ENCODE measurements at regions not wholly inside any gene's neighbourhood (a gene's known extent, or its start where the extent isn't known, plus 50 kb on each side); places are given as distances from the start of the nearest gene placed in this dataset.

DNA sequence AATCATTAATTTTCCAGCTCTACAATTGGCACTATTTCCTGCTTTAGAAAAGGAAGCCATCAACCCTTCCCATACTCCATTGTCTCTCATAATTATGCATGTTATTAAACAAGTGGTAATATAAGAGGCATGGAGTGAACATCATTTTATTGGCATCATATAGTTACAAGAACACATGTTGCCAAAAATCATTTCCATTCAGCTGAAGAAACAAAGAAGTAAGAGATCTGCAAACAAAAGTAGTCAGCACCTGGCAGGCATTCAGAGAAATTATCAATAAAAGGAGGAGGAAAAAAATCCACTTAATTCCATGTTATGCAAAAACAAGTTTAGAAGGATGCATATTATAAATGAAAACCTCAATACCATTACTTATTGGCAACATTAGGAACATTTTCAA is 1208.2 kb upstream of the C9orf72 start:
- TF ChIP-seq, protein P1, sequence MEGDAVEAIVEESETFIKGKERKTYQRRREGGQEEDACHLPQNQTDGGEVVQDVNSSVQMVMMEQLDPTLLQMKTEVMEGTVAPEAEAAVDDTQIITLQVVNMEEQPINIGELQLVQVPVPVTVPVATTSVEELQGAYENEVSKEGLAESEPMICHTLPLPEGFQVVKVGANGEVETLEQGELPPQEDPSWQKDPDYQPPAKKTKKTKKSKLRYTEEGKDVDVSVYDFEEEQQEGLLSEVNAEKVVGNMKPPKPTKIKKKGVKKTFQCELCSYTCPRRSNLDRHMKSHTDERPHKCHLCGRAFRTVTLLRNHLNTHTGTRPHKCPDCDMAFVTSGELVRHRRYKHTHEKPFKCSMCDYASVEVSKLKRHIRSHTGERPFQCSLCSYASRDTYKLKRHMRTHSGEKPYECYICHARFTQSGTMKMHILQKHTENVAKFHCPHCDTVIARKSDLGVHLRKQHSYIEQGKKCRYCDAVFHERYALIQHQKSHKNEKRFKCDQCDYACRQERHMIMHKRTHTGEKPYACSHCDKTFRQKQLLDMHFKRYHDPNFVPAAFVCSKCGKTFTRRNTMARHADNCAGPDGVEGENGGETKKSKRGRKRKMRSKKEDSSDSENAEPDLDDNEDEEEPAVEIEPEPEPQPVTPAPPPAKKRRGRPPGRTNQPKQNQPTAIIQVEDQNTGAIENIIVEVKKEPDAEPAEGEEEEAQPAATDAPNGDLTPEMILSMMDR (IDR thresholded peaks at IDR 0.05; ENCODE audit: low read length), result no peak
- no peak for TF ChIP-seq EZH2phosphoT487 (IDR thresholded peaks at IDR 0.05; ENCODE audit: low read length)
